ENCODE measurements at regions not wholly inside any gene's neighbourhood (a gene's known extent, or its start where the extent isn't known, plus 50 kb on each side); places are given as distances from the start of the nearest gene placed in this dataset.

DNA sequence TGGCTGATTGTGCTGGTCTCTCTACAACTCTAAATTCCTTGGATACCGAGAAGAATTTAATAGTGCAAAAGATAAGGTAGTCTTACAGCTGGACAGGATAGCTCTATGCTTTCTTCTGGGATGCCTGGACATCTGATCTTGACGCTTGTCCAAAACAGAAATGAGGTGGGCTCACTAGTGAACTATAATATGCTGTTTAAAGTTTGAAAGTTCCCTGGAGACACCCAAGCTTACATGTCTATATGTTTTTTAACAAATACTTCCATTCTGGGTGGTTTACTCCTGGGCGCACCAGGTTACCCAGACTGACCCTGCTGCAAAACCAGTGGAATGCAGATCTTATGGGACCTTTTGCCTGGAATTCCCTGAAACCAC lies 702.1 kb upstream of the COBL start:
- TF ChIP-seq NFE2L2 (IDR thresholded peaks at IDR 0.05; ENCODE audit: low read depth, low read length) (no peak), RCOR1 (IDR thresholded peaks at IDR 0.05; ENCODE audit: insufficient replicate concordance, low read length) (no peak), USF2 (IDR thresholded peaks at IDR 0.05; ENCODE audit: low read depth, low read length) (no peak), CHD1 (IDR thresholded peaks at IDR 0.05; ENCODE audit: low read depth, low read length) (no peak), SMC3 (IDR thresholded peaks at IDR 0.05; ENCODE audit: low read depth, low read length) (no peak), FOS (IDR thresholded peaks at IDR 0.05; ENCODE audit: low read depth, low read length) (no peak), POLR2A (IDR thresholded peaks at IDR 0.05; ENCODE audit: low read depth, low read length) (no peak)
- TF ChIP-seq, protein P1, sequence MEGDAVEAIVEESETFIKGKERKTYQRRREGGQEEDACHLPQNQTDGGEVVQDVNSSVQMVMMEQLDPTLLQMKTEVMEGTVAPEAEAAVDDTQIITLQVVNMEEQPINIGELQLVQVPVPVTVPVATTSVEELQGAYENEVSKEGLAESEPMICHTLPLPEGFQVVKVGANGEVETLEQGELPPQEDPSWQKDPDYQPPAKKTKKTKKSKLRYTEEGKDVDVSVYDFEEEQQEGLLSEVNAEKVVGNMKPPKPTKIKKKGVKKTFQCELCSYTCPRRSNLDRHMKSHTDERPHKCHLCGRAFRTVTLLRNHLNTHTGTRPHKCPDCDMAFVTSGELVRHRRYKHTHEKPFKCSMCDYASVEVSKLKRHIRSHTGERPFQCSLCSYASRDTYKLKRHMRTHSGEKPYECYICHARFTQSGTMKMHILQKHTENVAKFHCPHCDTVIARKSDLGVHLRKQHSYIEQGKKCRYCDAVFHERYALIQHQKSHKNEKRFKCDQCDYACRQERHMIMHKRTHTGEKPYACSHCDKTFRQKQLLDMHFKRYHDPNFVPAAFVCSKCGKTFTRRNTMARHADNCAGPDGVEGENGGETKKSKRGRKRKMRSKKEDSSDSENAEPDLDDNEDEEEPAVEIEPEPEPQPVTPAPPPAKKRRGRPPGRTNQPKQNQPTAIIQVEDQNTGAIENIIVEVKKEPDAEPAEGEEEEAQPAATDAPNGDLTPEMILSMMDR (conservative IDR thresholded peaks at IDR 0.05; ENCODE audit: low read depth, low read length), result no peak
